Fibroblast of lung (primary cell): ENCODE measurements at regions not wholly inside any gene's neighbourhood (a gene's known extent, or its start where the extent isn't known, plus 50 kb on each side); places are given as distances from the start of the nearest gene placed in this dataset.

Source experiments
- EZH2 ChIP-seq: IDR thresholded peaks from 2 replicates; pipeline ENCODE4 v1.5.1; 2012; ENCODE audit warnings: low read length, control low read depth, mild to moderate bottlenecking; ENCODE audit errors: missing control alignments
- TF ChIP-seq, protein P1 (sequence below), 2 donors: IDR thresholded peaks in 1 of 2; conservative IDR thresholded peaks in 1 of 2; 1 replicate in 1 of 2; 2 replicates in 1 of 2; pipeline ENCODE4 v1.5.1; 2011 to 2012; ENCODE audit warnings: low read length in 2 of 2, control low read depth in 1 of 2, inconsistent platforms in 1 of 2, low read depth in 1 of 2, mild to moderate bottlenecking in 1 of 2

DNA sequence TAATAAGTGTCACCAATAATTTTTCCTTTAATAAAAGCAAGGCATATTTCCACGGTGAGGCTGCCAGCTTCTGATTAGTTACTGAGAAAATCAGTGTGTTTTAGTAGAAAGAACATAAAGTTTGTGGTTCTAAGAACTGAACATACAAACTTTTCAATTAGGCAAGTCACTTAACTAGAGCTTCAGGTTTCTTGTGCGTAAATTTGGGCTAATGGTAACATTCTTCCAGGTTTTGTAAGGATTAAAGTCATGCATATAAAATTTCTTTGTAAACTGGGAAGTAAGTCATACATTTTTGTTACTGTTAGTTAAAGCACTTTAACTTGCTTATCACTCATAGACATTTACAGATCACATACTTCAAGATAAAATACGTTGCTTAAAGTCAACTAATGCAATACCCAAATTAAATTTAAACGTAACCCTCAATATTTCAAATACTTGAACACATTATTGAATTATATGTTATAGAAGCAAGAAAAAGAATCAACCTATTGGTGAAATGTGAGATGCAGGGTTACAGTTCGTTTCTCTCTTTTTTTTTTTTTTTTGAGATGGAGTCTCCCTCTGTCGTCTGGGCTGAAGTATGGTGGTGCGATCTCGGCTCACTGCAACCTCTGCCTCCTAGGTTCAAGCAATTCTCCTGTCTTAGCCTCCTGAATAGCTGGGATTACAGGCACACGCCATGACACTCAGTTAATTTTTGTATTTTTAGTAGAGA is 327.3 kb upstream of the NOX3 start:
- TF ChIP-seq, protein P1, sequence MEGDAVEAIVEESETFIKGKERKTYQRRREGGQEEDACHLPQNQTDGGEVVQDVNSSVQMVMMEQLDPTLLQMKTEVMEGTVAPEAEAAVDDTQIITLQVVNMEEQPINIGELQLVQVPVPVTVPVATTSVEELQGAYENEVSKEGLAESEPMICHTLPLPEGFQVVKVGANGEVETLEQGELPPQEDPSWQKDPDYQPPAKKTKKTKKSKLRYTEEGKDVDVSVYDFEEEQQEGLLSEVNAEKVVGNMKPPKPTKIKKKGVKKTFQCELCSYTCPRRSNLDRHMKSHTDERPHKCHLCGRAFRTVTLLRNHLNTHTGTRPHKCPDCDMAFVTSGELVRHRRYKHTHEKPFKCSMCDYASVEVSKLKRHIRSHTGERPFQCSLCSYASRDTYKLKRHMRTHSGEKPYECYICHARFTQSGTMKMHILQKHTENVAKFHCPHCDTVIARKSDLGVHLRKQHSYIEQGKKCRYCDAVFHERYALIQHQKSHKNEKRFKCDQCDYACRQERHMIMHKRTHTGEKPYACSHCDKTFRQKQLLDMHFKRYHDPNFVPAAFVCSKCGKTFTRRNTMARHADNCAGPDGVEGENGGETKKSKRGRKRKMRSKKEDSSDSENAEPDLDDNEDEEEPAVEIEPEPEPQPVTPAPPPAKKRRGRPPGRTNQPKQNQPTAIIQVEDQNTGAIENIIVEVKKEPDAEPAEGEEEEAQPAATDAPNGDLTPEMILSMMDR (conservative IDR thresholded peaks at IDR 0.05 in 1 of 2, IDR thresholded peaks at IDR 0.05 in 1 of 2; ENCODE audit: low read depth in 1 of 2, low read length in 2 of 2): no peak
- TF ChIP-seq EZH2: no peak
